AG09309 (cell line): ENCODE measurements at regions not wholly inside any gene's neighbourhood (a gene's known extent, or its start where the extent isn't known, plus 50 kb on each side); places are given as distances from the start of the nearest gene placed in this dataset.

ENCODE experiments used
- DNase-seq: peaks from one replicate; pipeline ENCODE4 v3.0.0-alpha.2; 2010; ENCODE audit warnings: low read depth
- H3K4me3 ChIP-seq: 2 replicates; pipeline ENCODE4 v1.5.1; 2011; ENCODE audit warnings: mild to moderate bottlenecking, low read depth, low read length, moderate library complexity; ENCODE audit not compliant: control insufficient read depth
- CTCF ChIP-seq: IDR thresholded peaks from 2 replicates; pipeline ENCODE4 v1.5.1; 2011; ENCODE audit warnings: mild to moderate bottlenecking, low read depth, low read length, inconsistent platforms; ENCODE audit not compliant: insufficient read depth, control insufficient read depth; ENCODE audit errors: missing control alignments

GRCh38 chr2:22035361-22035830, 911.6 kb downstream of the TDRD15 start:
- no peak overlapping the region for H3K4me3 ChIP-seq
- no peak for TF ChIP-seq CTCF
- no peak for DNase-seq

- DNase-seq = no peak
- TF ChIP-seq CTCF = no peak
- H3K4me3 ChIP-seq = no peak overlapping the region
These were observed 913.5 kb downstream of the TDRD15 start for GRCh38 chr2:22037274-22037673.

- no peak for DNase-seq
- no peak overlapping the region for H3K4me3 ChIP-seq
- TF ChIP-seq CTCF = no peak
These were observed 920.0 kb downstream of the TDRD15 start for GRCh38 chr2:22043784-22044183.

- no peak for TF ChIP-seq CTCF
These were observed 932.2 kb downstream of the TDRD15 start for GRCh38 chr2:22055784-22056620.

GRCh38 chr2:22056621-22057132, 932.9 kb downstream of the TDRD15 start:
- TF ChIP-seq CTCF = no peak
- H3K4me3 ChIP-seq = no peak overlapping the region
- no peak for DNase-seq

More at GRCh38 chr2:22055784-22056620, 932.2 kb downstream of the TDRD15 start:
- H3K4me3 ChIP-seq = no peak overlapping the region
- no peak for DNase-seq

- no peak overlapping the region for H3K4me3 ChIP-seq
- no peak for TF ChIP-seq CTCF
- DNase-seq = no peak
These were observed 938.9 kb downstream of the TDRD15 start for GRCh38 chr2:22062679-22063078.

GRCh38 chr2:22076454-22076853, 952.7 kb downstream of the TDRD15 start:
- no peak for TF ChIP-seq CTCF

More at GRCh38 chr2:22076454-22076853, 952.7 kb downstream of the TDRD15 start:
- no peak for DNase-seq
- no peak overlapping the region for H3K4me3 ChIP-seq
